ENCODE measurements at regions not wholly inside any gene's neighbourhood (a gene's known extent, or its start where the extent isn't known, plus 50 kb on each side); places are given as distances from the start of the nearest gene placed in this dataset.

DNA sequence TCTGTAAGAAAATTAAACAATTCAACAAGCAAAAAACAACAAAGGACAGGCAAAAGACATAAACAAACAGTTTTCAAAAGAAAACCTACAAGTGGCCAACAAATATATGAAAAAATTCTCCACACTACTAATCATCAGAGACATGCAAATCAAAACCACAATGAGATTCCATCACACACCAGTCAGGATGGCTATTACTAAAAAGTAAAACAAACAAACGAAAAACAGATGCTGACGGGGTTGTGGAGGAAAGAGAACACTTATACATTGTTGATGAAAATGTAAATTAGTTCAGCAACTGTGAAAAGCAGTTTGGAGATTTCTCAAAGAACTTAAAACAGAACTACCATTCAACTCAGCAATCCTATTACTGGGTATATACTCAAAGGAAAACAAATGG, 537.6 kb downstream of the HDGFL1 start:
- Histone ChIP-seq H3K4me1 (ENCODE audit: control insufficient read depth, extremely low read depth, insufficient read depth, low read length) (no peaks in the 10 kb centered on the region), H3K9me3 (replicated peaks; ENCODE audit: control insufficient read depth, insufficient read depth, low read length) (no peaks in the 10 kb centered on the region), H3K27ac (ENCODE audit: insufficient read depth, low read depth, low read length) (no peak overlapping the region), H3K9me1 (replicated peaks; ENCODE audit: control insufficient read depth, extremely low read depth, insufficient read depth, low read length) (no peaks in the 10 kb centered on the region), H3K4me3 (replicated peaks in 1 of 3; ENCODE audit: insufficient read depth in 1 of 3, low read depth in 1 of 3, low read length in 3 of 3) (no peak overlapping the region), H3K36me3 (ENCODE audit: control insufficient read depth in 2 of 2, extremely low read depth in 1 of 2, insufficient read depth in 2 of 2, low read length in 2 of 2) (no peaks in the 10 kb centered on the region), H3K4me2 (ENCODE audit: insufficient read depth, low read length) (no peak overlapping the region), H4K20me1 (replicated peaks; ENCODE audit: control insufficient read depth, extremely low read depth, insufficient read depth, low read length) (no peaks in the 10 kb centered on the region), H3K9ac (replicated peaks; ENCODE audit: extremely low read depth, insufficient read depth, low read length) (no peak overlapping the region), H3K27me3 (ENCODE audit: control insufficient read depth in 2 of 2, insufficient read depth in 2 of 2, low read length in 2 of 2) (no peaks in the 10 kb centered on the region), H2AFZ (ENCODE audit: low read depth, low read length) (no peak overlapping the region), H3K79me2 (ENCODE audit: control insufficient read depth, insufficient read depth, low read length) (no peaks in the 10 kb centered on the region)
- TF ChIP-seq FOS (IDR thresholded peaks at IDR 0.05; ENCODE audit: borderline replicate concordance, insufficient read depth, low read length) = no peak
- no peak for TF ChIP-seq POLR2AphosphoS5 (IDR thresholded peaks at IDR 0.05; ENCODE audit: insufficient read depth, low read depth, low read length)
- TF ChIP-seq JUN (IDR thresholded peaks at IDR 0.05; ENCODE audit: borderline replicate concordance, insufficient read depth, insufficient read length, low read depth) = no peak
- TF ChIP-seq EZH2 (IDR thresholded peaks at IDR 0.05; ENCODE audit: borderline replicate concordance, low read depth, low read length, severe bottlenecking) = no peak
- TF ChIP-seq GATA2 (IDR thresholded peaks at IDR 0.05; ENCODE audit: insufficient read depth, insufficient read length, low read depth, low read length) = no peak
- TF ChIP-seq, protein P1, sequence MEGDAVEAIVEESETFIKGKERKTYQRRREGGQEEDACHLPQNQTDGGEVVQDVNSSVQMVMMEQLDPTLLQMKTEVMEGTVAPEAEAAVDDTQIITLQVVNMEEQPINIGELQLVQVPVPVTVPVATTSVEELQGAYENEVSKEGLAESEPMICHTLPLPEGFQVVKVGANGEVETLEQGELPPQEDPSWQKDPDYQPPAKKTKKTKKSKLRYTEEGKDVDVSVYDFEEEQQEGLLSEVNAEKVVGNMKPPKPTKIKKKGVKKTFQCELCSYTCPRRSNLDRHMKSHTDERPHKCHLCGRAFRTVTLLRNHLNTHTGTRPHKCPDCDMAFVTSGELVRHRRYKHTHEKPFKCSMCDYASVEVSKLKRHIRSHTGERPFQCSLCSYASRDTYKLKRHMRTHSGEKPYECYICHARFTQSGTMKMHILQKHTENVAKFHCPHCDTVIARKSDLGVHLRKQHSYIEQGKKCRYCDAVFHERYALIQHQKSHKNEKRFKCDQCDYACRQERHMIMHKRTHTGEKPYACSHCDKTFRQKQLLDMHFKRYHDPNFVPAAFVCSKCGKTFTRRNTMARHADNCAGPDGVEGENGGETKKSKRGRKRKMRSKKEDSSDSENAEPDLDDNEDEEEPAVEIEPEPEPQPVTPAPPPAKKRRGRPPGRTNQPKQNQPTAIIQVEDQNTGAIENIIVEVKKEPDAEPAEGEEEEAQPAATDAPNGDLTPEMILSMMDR (IDR thresholded peaks at IDR 0.05; ENCODE audit: extremely low read depth in 1 of 2, insufficient read depth in 1 of 2, low read depth in 1 of 2, low read length in 2 of 2) = no peak
- no peak for TF ChIP-seq MYC (IDR thresholded peaks at IDR 0.05; ENCODE audit: low read depth, low read length)
- TF ChIP-seq, protein P2, sequence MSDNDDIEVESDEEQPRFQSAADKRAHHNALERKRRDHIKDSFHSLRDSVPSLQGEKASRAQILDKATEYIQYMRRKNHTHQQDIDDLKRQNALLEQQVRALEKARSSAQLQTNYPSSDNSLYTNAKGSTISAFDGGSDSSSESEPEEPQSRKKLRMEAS (IDR thresholded peaks at IDR 0.05; ENCODE audit: insufficient read depth, insufficient read length) = no peak
- ChIA-PET CTCF (no interaction called here), POLR2A (no interaction called here)
- DNase-seq (ENCODE audit: low read depth, low spot score) = no peak
- dilution Hi-C loops (cut with MboI; ENCODE audit: extremely low pct_ligation_motif_present, low sequenced_read_pairs) (no loop called here), intact Hi-C loops (cut with micrococcal nuclease) (no loop called here)
- no TSS peak for BruUV-seq (replicated peaks)
- FAIRE-seq = no peak
